HG02610 (cell line): ENCODE measurements at regions not wholly inside any gene's neighbourhood (a gene's known extent, or its start where the extent isn't known, plus 50 kb on each side); places are given as distances from the start of the nearest gene placed in this dataset.
"Not testable (repeated sequence)": the region's sequence is repeated elsewhere in the genome, so short reads cannot be mapped to it uniquely, and the experiment has no call there.

Source experiments
- ATAC-seq: cut with Tn5 transposase; IDR thresholded peaks from one replicate; pipeline ENCODE4 v1.9.1; 2021; ENCODE audit warnings: mild to moderate bottlenecking, moderate library complexity; ENCODE audit not compliant: unreplicated experiment

DNA sequence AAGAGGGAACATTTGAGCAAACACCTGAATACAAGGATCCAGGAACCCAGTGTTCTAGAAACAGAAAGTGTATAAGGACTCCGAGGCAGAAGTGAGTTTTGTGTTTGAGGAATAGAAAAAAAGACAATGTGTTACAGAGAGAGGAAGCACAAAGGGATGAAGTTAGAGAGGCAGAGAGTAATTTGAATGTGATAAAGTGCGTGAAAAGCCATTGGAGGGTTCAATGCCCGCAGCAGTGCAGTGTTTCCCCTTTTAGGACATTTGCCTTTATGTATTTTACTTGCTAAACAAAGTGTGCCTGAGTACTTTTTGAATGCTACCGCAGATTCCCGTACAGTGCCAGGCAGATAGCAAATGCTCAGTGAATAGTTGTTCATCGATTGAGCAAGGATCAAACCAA lies 508.5 kb downstream of the RAB38 start:
- no peak for ATAC-seq

DNA sequence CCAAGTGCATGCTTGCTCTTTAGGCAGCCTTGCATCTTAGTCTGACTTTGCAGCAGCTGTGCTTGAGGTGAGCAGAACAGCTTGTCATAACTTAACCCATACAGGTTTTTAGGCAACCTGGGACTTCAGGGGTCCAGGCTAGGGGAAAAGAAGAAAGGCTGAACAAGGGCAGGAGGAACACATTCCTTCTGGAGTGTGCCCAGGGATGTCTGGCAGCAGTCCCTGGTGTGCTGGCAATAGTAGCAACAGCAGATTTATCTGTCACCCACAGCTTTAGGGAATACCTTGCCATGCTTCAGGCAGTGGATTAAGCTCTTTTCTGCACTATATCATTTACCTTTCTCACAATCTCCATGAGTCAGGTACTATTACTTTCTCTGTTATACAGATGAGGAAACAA lies 513.0 kb downstream of the RAB38 start:
- no peak for ATAC-seq

DNA sequence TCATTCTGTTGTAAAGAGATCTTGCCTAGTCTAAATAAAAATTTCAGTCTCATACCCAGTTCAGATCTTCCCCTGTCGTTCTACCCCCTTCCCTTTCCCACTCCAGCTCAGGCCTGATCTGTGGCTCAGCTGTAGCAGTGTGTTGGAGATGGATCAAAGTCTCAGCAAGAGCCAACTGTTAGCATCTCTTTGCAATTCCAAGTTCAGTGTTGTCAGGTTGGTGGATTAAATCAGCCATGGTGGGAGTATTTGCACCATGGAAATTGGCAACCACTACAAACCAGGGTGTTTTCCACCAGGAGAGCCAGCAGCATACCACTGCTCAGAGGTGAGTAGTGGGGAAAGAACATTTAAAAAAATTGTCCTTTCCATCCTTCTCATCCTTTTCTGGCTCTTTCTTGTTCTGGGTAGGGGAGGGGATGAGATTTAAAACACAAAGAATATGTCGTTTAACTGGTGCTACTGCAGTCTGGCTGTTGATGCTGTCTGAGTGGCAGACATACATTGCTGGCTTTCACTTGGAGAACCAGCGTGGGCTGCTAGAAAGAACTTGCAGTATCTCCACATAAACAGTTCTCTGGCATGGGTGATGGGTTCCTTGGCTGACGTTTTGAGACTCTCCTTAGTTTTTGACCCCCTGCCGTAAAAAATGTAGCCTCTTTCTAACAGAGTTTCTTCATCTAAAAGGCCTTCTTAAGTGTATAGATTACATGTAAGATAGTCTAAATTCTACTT lies 514.1 kb downstream of the RAB38 start:
- no peak for ATAC-seq

DNA sequence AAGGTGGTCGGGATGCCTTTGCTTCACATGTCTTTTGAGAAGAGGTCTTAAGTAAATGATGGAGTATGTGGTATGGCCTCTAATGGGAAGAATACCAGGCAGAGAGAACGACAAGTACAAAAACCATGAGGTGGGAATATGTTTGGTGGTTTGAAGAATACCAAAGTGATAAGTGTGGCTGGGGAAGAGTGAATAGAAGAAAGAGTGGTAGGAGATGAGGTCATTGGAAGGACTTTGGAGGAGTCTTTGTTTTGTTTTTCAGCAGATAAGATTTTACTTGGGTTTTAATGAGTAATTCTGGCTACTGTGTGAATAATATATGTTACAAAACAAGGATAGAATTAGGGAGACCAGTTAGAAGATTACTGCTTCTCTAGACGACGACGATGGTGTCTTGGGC lies 515.4 kb downstream of the RAB38 start:
- no peak for ATAC-seq

DNA sequence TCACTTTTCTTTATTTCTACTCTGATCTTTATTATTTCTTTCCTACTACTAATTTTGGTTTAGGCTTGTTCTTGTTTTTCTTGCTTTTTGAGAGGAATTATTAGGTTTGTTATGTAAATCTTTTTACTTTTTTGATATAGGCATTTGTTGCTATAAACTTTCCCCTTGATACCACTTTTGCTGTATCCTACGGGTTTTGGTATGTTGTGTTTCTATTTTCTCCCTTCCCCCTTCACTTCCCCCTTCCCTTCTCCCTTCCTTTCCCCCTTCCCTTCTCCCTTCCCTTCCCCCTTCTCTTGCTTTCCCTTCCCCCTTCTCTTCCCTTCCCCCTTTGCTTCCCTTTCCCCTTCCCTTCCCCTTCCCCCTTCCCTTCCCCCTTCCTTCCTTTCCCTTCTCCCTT lies 529.6 kb downstream of the RAB38 start:
- ATAC-seq, result no peak

DNA sequence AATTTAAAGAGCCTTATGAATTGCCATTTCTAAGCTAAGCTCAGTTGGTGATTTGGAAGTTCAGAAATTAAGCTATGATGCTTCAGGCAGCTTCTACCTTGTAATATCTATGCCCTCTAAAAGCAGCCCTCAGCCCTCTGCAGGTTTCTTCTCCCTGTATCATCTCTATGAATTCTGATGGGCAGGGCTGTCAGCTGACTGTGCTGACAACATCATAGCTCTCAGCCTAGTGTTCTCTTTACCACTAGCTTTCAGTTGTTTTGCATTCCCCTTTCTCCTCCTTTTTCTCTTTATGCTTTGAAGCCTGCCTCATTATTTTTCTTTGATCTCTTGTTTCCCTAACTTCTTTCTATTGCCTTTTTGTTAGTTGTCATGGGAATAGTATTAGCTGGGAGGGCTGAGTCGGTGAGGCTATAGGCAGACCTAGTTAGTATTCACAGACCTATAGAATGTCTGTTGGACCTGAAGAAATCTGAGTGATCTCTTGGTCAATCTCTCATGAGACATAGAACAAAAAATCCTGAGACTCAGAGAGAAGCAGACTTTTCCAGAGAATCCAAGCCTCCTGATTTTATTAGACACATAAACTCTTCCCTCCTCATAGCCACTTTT lies 535.4 kb downstream of the RAB38 start:
- no peak for ATAC-seq

DNA sequence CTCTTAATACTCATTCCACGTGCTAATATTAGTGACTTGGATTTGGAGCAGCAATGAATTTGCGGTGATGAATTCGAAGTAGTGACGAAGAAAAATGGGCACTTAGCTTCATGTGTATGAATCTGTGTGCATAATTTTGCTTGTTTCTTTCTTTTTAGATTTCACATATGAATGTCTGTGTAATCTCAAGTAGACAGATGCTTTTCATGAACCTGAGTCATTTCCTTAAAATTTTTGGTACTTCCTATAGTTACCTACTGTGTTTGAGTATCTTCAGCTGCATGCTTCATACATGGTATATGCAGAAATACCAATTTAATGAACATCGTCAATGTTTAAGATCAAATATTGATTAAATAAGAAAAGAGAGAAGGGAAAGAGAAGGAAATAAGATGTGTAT lies 540.2 kb downstream of the RAB38 start:
- ATAC-seq, result no peak

DNA sequence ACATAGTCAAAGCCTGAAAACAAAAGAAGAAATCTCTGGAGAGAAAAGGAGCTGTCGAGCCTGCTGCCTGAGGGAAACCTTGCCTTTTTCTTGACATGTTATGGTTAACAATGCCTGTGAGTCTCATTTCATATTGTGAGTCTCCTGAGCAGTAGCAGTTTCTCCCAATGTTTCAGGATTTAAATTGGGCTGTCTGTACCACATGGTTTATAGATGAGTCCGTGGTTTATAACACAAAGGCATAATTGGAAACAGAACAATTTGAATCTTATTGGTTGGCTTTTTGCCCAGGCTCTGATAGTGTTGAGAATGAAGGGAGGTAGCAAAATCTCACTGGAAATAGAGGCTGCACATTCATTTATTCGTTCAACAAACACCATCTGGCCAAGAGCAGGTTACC lies 540.9 kb downstream of the RAB38 start:
- no peak for ATAC-seq

DNA sequence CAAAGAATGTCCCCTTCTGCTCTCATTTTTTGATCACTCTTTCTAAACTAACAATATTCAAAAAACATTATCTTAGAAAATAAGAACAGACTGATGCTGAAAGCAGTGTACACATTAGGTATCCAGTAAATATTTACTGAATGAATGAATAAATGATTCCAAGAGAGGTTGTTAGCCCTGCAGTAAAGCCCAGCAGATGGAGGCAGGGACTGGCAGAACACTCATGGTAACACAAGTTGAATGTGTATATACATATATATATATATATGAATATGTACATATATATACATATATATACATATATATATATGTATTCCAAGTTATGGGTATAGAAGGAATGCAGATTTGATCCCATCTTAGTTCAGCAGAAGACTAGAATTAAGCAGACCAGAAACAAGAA lies 546.3 kb downstream of the RAB38 start:
- no peak for ATAC-seq

DNA sequence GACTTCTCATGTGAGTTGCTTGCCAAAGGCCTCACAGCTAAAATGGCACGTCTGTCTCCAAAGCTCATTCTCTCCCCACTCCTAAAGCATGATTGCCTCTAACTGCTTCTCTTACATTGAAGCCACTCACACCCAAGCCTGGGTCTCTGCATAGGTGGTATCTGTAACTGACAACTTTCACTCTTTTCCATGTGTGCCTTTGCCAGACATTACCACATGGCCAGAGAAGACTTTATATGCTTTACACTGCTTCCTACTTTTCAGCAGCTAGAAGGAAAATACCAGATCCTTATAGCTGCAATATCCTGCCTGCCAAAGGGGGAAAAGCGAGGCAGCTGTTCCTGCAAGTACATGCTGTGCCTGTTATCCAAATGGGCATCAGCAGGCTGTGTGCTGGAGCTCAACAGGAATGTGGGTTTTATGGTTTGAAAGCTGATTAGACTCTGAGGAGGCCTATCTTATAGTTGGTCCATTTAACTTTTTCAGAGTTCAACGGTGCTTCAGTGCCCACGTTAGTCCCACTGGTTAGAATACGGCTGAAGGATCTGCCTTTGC lies 547.1 kb downstream of the RAB38 start:
- ATAC-seq, result no peak

DNA sequence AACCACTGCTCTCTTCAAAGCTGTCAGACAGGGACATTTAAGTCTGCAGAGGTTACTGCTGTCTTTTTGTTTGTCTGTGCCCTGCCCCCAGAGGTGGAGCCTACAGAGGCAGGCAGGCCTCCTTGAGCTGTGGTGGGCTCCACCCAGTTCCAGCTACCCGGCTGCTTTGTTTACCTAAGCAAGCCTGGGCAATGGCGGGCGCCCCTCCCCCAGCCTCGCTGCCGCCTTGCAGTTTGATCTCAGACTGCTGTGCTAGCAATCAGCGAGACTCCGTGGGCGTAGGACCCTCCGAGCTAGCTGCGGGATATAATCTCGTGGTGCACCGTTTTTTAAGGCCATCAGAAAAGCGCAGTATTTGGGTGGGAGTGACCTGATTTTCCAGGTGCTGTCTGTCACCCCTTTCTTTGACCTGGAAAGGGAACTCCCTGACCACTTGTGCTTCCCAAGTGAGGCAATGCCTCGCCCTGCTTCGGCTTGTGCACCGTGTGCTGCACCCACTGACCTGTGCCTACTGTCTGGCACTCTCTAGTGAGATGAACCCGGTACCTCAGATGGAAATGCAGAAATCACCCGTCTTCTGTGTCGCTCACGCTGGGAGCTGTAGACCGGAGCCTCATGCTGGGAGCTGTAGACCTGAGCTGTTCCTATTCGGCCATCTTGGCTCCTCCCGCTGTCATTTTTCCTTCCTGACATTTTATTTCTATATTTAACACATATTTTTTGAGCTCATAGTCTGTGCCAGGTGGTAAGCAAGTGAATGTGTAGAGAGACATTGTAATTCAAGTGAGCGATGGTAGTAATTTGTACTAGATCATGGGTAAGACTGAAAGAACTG lies 551.5 kb downstream of the RAB38 start:
- ATAC-seq, result not testable (repeated sequence)

DNA sequence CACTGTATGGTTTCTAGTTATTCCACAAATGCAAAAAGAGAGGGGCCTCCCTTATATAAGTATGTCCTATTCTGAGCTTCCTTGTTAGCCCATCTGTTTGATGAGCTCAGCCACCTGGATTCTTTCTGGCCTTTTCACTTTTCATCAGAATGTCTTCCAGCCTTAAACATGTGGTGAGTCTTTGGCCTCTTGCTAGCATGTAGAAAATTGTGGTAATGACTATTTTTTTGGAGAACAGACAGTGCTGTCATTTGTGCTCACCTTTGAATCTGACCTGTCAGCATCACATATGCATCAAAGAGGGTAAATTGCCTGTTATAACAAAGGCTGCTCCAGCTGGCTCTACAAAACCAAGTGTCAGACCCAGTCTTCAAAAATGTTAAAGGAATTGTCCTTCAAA lies 558.7 kb downstream of the RAB38 start:
- ATAC-seq, result no peak

DNA sequence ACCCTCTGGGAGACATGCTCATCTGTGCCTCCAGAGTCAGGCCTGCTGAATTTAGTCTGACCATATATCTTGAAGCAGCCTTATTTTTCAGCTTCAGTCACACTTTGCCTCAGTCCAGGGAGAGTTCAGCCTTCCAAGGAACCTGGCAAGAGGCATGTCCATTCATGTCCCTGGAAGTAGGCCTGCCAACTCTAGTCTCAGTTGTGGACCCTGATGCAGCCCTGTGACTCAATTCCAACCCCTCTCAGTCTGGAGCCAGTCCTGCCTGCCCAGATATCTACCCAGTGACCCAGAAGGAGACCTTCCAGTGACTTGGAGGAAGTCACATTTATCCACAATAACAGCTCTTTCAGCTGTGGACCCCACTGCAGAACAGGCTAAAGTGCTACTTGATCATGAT lies 566.6 kb downstream of the TMEM135 start:
- ATAC-seq, result no peak

DNA sequence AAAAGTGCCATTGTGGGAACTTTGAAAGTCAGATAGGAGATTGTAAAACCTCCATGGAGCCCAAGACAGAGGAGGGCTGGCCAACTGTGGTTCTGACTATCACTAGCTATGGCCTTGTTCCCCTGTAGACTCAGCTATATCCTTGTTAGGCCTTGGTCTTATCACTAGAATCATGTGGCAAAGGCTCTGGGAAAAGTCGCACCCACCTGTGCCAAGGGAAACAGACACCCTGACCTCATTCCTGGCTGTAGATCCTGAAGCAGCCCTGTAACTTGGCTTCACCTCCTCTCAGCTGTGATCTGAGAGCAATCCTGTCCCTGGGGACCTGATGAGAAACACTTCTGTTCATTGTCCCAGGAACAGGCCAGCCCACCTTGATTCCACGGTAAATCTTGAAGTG lies 566.2 kb downstream of the TMEM135 start:
- ATAC-seq, result no peak

DNA sequence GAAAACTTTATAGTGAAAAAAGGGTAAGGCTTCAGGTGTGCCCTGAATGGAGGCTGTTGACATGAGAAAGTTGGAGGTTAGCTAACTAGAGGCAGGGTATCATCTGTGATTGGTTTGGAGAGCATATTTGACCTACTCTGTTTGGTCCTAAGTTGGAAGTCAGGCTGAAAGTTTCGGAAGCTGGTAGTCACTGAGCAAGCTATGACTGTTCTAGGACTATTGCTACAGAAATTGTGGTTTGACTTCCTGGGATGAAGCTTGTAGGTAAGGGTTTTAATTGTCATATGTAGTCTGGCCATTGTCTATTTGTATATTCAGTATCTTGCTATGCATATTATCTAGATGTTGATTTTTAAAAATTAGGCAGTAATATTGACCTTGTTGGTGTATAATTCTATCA lies 565.0 kb downstream of the TMEM135 start:
- no peak for ATAC-seq

DNA sequence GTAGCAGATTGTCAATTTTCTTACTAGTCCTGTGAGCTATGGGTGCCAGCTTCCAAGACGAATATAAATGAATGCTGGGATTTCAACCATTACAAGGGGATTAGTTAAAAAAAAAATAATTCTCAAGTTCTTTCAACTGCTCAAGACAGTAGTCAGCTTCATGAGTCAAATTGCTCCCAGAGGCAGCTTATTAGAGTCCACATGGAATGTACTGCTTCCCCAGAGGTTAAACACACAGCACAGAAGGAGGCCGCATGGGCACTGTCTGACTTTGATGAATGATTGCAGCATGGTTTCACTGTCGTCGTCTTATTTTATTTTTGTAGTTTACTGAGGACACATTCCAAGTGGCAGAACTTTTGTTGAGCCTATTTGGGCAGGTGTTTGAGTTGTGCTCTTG lies 563.2 kb downstream of the TMEM135 start:
- no peak for ATAC-seq

DNA sequence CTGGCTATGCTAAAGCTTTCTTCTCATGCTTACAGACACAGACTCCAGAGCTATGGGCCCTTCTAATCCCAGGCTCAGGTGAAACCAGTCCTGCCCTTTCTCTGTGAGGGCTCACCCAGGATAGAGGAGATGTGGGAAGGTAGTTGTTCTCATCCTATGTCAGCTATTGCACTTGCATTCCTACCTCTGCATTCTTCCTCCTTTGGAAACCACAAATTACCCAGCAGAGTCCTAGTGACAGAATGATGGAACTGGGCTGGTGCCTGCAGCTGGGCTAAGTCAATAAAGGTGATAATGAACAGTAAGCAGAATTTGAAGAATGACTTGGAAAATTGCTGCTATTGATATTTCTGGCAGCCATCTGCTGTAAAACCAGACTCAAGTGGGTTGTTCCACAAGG lies 560.0 kb downstream of the TMEM135 start:
- no peak for ATAC-seq

DNA sequence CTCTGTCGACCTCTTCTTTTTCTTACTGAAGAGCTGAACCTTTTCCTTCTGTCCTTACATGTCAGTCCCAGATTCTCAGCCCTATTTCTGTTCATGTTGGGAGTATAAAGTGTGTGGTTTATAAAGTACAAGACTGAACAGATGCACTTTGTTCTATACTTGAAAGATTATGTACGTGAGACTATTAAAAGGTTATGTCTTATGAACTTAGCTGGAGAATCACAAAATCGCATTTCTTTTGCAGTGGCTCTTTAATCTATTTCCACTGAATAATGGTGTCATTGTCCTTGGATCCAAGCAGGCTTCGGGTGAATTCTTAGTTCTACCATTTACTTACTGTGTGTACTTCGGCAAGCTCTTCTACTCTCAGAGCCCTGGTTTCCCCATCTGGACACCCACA lies 558.4 kb downstream of the TMEM135 start:
- ATAC-seq, result no peak

DNA sequence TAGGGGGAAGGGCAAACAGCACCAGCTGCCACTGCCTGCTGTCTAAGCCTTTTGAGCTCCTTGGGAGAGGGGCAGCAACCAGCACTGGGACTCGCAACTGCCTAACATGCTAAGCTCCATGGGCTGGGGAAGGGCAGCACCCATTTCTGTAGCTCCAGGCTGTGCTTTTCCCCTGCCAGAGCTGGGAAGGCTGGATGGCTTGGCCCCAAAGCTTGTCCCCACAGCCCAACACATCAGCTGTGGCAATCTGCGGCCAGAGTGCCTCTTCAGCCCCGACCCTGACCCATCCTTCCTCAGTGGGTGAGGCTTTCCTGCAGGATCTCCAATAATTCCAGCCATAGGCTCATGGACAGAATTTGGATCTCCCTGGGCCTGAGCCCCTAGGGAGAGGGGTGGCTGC lies 551.3 kb downstream of the TMEM135 start:
- no peak for ATAC-seq

DNA sequence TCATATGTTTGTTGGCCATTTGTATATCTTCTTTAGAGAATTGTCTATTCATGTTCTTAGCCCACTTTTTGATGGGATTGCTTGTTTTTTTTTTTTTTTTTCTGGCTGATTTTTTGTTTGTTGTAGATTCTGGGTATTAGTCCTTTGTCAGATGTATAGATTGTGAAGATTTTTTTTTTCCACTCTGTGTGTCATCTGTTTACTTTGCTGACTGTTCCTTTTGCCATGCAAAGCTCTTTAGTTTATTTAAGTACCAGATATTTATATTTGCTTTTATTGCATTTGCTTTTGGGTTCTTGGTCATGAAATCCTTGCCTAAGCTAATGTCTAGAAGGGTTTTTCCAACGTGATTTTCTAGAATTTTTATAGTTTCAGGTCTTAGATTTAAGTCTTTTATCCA lies 547.9 kb downstream of the TMEM135 start:
- ATAC-seq, result not testable (repeated sequence)

DNA sequence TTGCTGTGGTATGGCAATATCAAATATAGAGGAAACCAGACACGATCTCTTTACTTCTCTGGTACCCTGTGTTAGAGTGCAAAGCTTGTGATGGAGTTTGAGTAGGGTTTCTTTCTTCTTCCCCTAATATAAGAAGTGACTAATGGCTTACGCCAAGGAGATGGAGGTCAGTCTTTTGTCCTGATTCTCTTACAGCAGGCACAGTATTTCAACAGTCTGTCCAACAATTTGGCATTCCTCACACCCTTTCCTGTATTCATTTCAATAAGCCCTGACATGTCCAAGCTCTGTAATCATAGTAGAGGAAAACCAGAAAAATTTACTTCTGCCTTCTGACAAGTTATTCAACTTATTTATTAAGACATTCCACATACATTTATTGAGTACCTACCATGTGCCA lies 546.2 kb downstream of the TMEM135 start:
- no peak for ATAC-seq

DNA sequence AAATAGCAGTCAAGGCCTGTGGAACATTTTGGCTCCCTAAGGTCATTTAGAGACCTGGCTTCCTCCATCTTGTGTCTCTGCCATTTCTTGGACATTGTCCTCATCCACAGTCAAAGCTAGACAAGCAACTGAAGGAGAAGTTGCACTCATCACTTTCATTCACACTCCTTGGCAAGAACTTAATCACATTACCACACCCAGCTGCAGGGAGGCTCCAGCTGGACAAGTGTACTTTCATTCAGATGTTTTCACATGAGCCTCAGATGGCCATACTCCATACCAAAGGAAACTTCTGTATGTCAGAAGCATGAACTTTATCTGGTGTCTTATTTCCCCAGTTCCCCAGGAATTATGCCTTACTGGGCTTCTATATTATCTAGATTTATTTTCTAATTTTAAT lies 537.4 kb downstream of the TMEM135 start:
- ATAC-seq, result no peak
